ENCODE measurements at regions not wholly inside any gene's neighbourhood (a gene's known extent, or its start where the extent isn't known, plus 50 kb on each side); places are given as distances from the start of the nearest gene placed in this dataset.

GRCh38 chr14:28911521-28911920, 144.9 kb downstream of the FOXG1 start:
- no peak overlapping the region for H2BK120ac ChIP-seq (ENCODE audit: low read depth, low read length)
- no peak overlapping the region for H2BK20ac ChIP-seq (ENCODE audit: low read depth, low read length)
- H4K91ac ChIP-seq (ENCODE audit: insufficient read depth, low read depth, low read length) = no peak overlapping the region
- no peak overlapping the region for H2AK9ac ChIP-seq (replicated peaks; ENCODE audit: low read depth, low read length, poor library complexity)
- TF ChIP-seq RCOR1 (IDR thresholded peaks at IDR 0.05; ENCODE audit: insufficient replicate concordance, low read length) = no peak
- TF ChIP-seq FOS (IDR thresholded peaks at IDR 0.05; ENCODE audit: low read depth, low read length) = no peak
- TF ChIP-seq MXI1 (IDR thresholded peaks at IDR 0.05; ENCODE audit: borderline replicate concordance, low read depth, low read length) = no peak
- TF ChIP-seq CEBPB (IDR thresholded peaks at IDR 0.05; ENCODE audit: low read depth, low read length) = peak; percentile 15; the same call in 1 of the 2 replicates
- no peak overlapping the region for H3K14ac ChIP-seq (replicated peaks; ENCODE audit: low read depth, low read length)
- no peak overlapping the region for H2BK15ac ChIP-seq (ENCODE audit: low read depth, low read length)
- no peak overlapping the region for H3K23ac ChIP-seq (ENCODE audit: low read depth, low read length)
- no peak overlapping the region for H3K9ac ChIP-seq (ENCODE audit: low read depth, low read length)
- H3K27me3 ChIP-seq (ENCODE audit: control insufficient read depth, insufficient read depth, low read length) = no peaks in the 10 kb centered on the region
- H3K36me3 ChIP-seq (ENCODE audit: control insufficient read depth, insufficient read depth, low read length) = no peaks in the 10 kb centered on the region
- no peak for ATAC-seq (ENCODE audit: low read depth)
- no peak overlapping the region for H2AFZ ChIP-seq (replicated peaks; ENCODE audit: low read length, poor library complexity)
- dilution Hi-C loops (cut with HindIII; ENCODE audit: low sequenced_read_pairs, unreplicated experiment) (no loop called here), intact Hi-C loops (cut with micrococcal nuclease) (no loop called here), in situ Hi-C loops (cut with MboI; ENCODE audit: low sequenced_read_pairs) (no loop called here)
- no peaks in the 10 kb centered on the region for H3K9me3 ChIP-seq (ENCODE audit: control insufficient read depth, insufficient read depth, low read length)
- CTCF ChIA-PET = no interaction called here
- no peaks in the 10 kb centered on the region for H3K4me1 ChIP-seq (ENCODE audit: control insufficient read depth, insufficient read depth, low read length)
- no peak overlapping the region for H2BK5ac ChIP-seq (ENCODE audit: low read depth, low read length, poor library complexity, severe bottlenecking)
- H3K4ac ChIP-seq (ENCODE audit: low read depth, low read length) = no peak overlapping the region
- H3K27ac ChIP-seq (ENCODE audit: insufficient read depth, low read length) = no peak overlapping the region
- no peaks in the 10 kb centered on the region for H3K79me1 ChIP-seq (ENCODE audit: low read depth in 1 of 2, low read length in 2 of 2)
- no peak overlapping the region for H2AK5ac ChIP-seq (ENCODE audit: low read depth, low read length)
- no TSS peak for BruUV-seq (replicated peaks)
- no peak overlapping the region for H4K5ac ChIP-seq (ENCODE audit: low read depth, low read length)
- H3K4me2 ChIP-seq (ENCODE audit: low read depth, low read length) = no peak overlapping the region
- H4K20me1 ChIP-seq (ENCODE audit: insufficient read depth, low read length) = no peaks in the 10 kb centered on the region
- POLR2A ChIA-PET (ENCODE audit: unreplicated experiment) = no interaction called here
- DNase-seq = no peak
- no peak overlapping the region for H3K56ac ChIP-seq (ENCODE audit: extremely low read depth, insufficient read depth, low read length)
- no peak overlapping the region for H3K4me3 ChIP-seq (ENCODE audit: insufficient read depth, low read depth, low read length)
- H4K8ac ChIP-seq (ENCODE audit: low read depth in 2 of 2, low read length in 2 of 2) = no peak overlapping the region
- H3K18ac ChIP-seq (ENCODE audit: low read depth, low read length) = no peak overlapping the region
- H3K9me1 ChIP-seq (ENCODE audit: insufficient read depth, low read length) = no peaks in the 10 kb centered on the region

Measured in IMR-90 (cell line).